Adrenal gland (tissue), 9 donors: ENCODE measurements at regions not wholly inside any gene's neighbourhood (a gene's known extent, or its start where the extent isn't known, plus 50 kb on each side); places are given as distances from the start of the nearest gene placed in this dataset.
A peak's percentile ranks its signal among the peaks of the same experiment; 100 is the strongest.

ENCODE experiments used
- DNase-seq, 7 donors: peaks; one replicate each; pipeline ENCODE4 v3.0.0-alpha.2; 2019 to 2020
- H3K27ac ChIP-seq, 5 donors: fragments of 200-600 bp; sonication (generic) in 4 of 5; 1 replicate in 3 of 5; 2 replicates in 2 of 5; pipeline versions ENCODE4 v1.5.1 to v1.8.0; 2016 to 2020; ENCODE audit warnings: mild to moderate bottlenecking in 1 of 5
- H3K27me3 ChIP-seq: fragments of 200-600 bp; 2 replicates; pipeline ENCODE4 v1.8.0; 2021
- H3K36me3 ChIP-seq, 2 donors: fragments of 200-600 bp; replicated peaks in 1 of 2; 1 replicate in 1 of 2; 2 replicates in 1 of 2; pipeline versions ENCODE4 v1.5.1 to v1.8.0; 2018 to 2022
- H3K4me1 ChIP-seq, 2 donors: fragments of 200-600 bp; replicated peaks in 1 of 2; 1 replicate in 1 of 2; 2 replicates in 1 of 2; pipeline versions ENCODE4 v1.5.1 to v1.8.0; 2018 to 2021
- H3K4me3 ChIP-seq, 4 donors: fragments of 200-600 bp; sonication (generic) in 3 of 4; one replicate each; pipeline ENCODE4 v1.5.1; 2016 to 2018
- H3K9me3 ChIP-seq, 3 donors: fragments of 200-600 bp; sonication (generic) in 1 of 3; replicated peaks in 1 of 3; 1 replicate in 2 of 3; 2 replicates in 1 of 3; pipeline versions ENCODE4 v1.5.1 to v1.8.0; 2016 to 2021
- CTCF ChIP-seq, 6 experiments: fragments of 450-650 bp in 4 of 6; fragments of 200-600 bp in 2 of 6; sonication (generic) in 1 of 6; IDR thresholded peaks; 1 replicate in 5 of 6; 2 replicates in 1 of 6; pipeline versions ENCODE4 v1.5.1 to v1.8.0; 2016 to 2021; ENCODE audit warnings: antibody characterized with exemption in 6 of 6, mild to moderate bottlenecking in 2 of 6, moderate library complexity in 1 of 6
- POLR2A ChIP-seq, 2 donors: fragments of 450-650 bp; IDR thresholded peaks; one replicate each; pipeline ENCODE4 v1.6.1; 2017; ENCODE audit warnings: antibody characterized with exemption in 2 of 2, mild to moderate bottlenecking in 2 of 2, moderate library complexity in 1 of 2
- WGBS, 4 donors: extraction: QIAGEN DNeasy Blood & Tissue Kit in 2 of 4; methylation state at CpG; one replicate each; pipeline versions ENCODE4 v1.1.5 to v1.1.7; 2013 to 2017; 5-methylcytosine and 5-hydroxymethylcytosine counted together
- intact Hi-C, 2 donors: fragments of 100-400 bp; cut with DNase I; formaldehyde crosslinking; loops; one replicate each; pipeline versions ENCODE4 v1.14.1 to v1.15.0; 2022 to 2023
- donor health status: healthy with polysubstance abuse.
- donor health status: Bipolar disorder and iron deficiency.
- donor health status: DM: yes; HTN: yes; CAD: no.
- donor health status: DM: no; HTN: no; CAD: no.
- donor health status: DM: no; HTN: no; CAD: no.

GRCh38 chr16:82379551-82379950, 209.5 kb upstream of the MPHOSPH6 start:
- intact Hi-C loops = no loop called here
- TF ChIP-seq POLR2A (IDR thresholded peaks at IDR 0.05) (no peak), CTCF (IDR thresholded peaks at IDR 0.05) (no peak)
- H3K9me3 ChIP-seq = no peaks in the 10 kb centered on the region

GRCh38 chr16:82373976-82374375, 204.0 kb upstream of the MPHOSPH6 start:
- H3K27me3 ChIP-seq = no peaks in the 10 kb centered on the region
- H3K36me3 ChIP-seq = no peaks in the 10 kb centered on the region
- intact Hi-C loops = no loop called here
- H3K4me1 ChIP-seq = no peaks in the 10 kb centered on the region
- WGBS, 4 donors = 63 to 84% (median 65%) methylated on average over 2 of the region's 2 CpGs
- H3K9me3 ChIP-seq = no peaks in the 10 kb centered on the region
- H3K4me3 ChIP-seq = no peak overlapping the region
- no peak for DNase-seq
- no peak for TF ChIP-seq POLR2A (IDR thresholded peaks at IDR 0.05)
- no peak for TF ChIP-seq CTCF (IDR thresholded peaks at IDR 0.05)
- no peak overlapping the region for H3K27ac ChIP-seq

More at GRCh38 chr16:82379551-82379950, 209.5 kb upstream of the MPHOSPH6 start:
- no peaks in the 10 kb centered on the region for H3K27me3 ChIP-seq
- H3K36me3 ChIP-seq = no peaks in the 10 kb centered on the region
- no peak overlapping the region for H3K27ac ChIP-seq
- H3K4me1 ChIP-seq = no peaks in the 10 kb centered on the region
- WGBS, 4 donors = 75 to 89% (median 83%) methylated on average over 5 of the region's 5 CpGs
- H3K4me3 ChIP-seq = no peak overlapping the region
- no peak for DNase-seq

GRCh38 chr16:82370282-82370681, 200.3 kb upstream of the MPHOSPH6 start:
- Histone ChIP-seq H3K9me3 (no peaks in the 10 kb centered on the region), H3K27me3 (no peaks in the 10 kb centered on the region), H3K4me3 (no peak overlapping the region), H3K36me3 (no peaks in the 10 kb centered on the region), H3K4me1 (no peaks in the 10 kb centered on the region), H3K27ac (no peak overlapping the region)
- TF ChIP-seq CTCF (IDR thresholded peaks at IDR 0.05) = no peak
- TF ChIP-seq POLR2A (IDR thresholded peaks at IDR 0.05) = no peak
- DNase-seq = no peak
- intact Hi-C loops = no loop called here
- WGBS, 4 donors = 80 to 93% (median 89%) methylated on average over 1 of the region's 1 CpG

- intact Hi-C loops = no loop called here
These were observed 198.0 kb upstream of the MPHOSPH6 start for GRCh38 chr16:82368041-82368440.

More at GRCh38 chr16:82368041-82368440, 198.0 kb upstream of the MPHOSPH6 start:
- Histone ChIP-seq H3K27me3 (no peaks in the 10 kb centered on the region), H3K4me1 (no peaks in the 10 kb centered on the region), H3K4me3 (no peak overlapping the region), H3K9me3 (no peaks in the 10 kb centered on the region), H3K27ac (no peak overlapping the region), H3K36me3 (no peaks in the 10 kb centered on the region)
- peak in 6 of 7 donors; percentile 16 to 62 (median 23) for DNase-seq
- TF ChIP-seq POLR2A (IDR thresholded peaks at IDR 0.05) (no peak), CTCF (IDR thresholded peaks at IDR 0.05) (peak in 4 of 6 experiments; percentile 10 to 39 (median 24))
